Choroid plexus epithelial cell (primary cell): ENCODE measurements at regions not wholly inside any gene's neighbourhood (a gene's known extent, or its start where the extent isn't known, plus 50 kb on each side); places are given as distances from the start of the nearest gene placed in this dataset.
"Not testable (repeated sequence)": the region's sequence is repeated elsewhere in the genome, so short reads cannot be mapped to it uniquely, and the experiment has no call there.

Experiments
- DNase-seq: peaks from one replicate; pipeline ENCODE4 v3.0.0-alpha.2; 2010; ENCODE audit warnings: low read depth
- H3K4me3 ChIP-seq: 2 replicates; pipeline ENCODE4 v1.5.1; 2011; ENCODE audit warnings: low read depth, mild to moderate bottlenecking, control low read depth, low read length, moderate library complexity
- CTCF ChIP-seq: conservative IDR thresholded peaks from 2 replicates; pipeline ENCODE4 v1.5.1; 2011; ENCODE audit warnings: low read depth, mild to moderate bottlenecking, control low read depth, inconsistent platforms, low read length, moderate library complexity

DNA sequence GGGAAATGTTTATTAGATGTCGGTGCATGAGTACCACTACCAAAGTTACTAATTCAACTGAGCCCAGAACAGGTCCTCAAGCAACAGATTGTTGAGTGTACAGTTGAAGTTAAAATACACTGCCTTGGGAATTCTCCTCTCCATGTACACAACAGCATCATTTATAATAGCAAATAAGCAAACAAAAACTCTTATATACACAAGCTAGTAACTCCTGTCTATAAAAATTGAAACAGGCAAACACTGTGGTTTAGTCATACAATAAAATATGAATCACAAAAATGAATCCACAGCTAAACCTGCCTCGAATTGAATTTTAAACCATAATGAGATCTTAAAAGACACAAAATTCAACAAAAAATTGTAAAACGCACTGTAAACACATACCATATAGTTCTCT is 681.1 kb downstream of the C12orf50 start:
- DNase-seq, result no peak
- no peak overlapping the region for H3K4me3 ChIP-seq
- no peak for TF ChIP-seq CTCF

DNA sequence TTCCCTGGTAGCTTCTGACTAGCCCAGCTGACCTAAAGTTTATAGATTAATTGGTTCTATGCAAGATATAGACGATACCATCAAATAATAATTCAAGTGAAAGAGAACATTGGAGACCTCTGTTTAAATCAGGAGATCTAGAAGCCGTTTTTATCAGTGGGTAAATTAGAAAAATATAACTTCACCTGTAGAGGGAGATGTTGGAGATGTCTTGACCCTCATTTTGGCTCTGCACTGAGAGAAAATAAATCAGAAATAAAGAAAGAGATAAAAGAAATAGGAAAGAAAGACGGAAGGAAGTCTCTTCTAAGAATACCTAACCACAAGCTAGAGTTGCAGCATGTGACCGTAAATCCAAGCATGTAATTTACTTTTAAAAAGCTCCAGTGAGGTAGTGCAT is 684.5 kb downstream of the C12orf50 start:
- DNase-seq, result peak; percentile 42
- TF ChIP-seq CTCF, result peak; percentile 41
- H3K4me3 ChIP-seq, result no peak overlapping the region

GRCh38 chr12:87338681-87339080 is 690.5 kb downstream of the C12orf50 start:
- no peak for TF ChIP-seq CTCF
- no peak overlapping the region for H3K4me3 ChIP-seq
- DNase-seq, result no peak

GRCh38 chr12:87336814-87337336 is 692.3 kb downstream of the C12orf50 start:
- TF ChIP-seq CTCF, result no peak
- H3K4me3 ChIP-seq, result no peak overlapping the region
- DNase-seq, result peak; percentile 20

DNA sequence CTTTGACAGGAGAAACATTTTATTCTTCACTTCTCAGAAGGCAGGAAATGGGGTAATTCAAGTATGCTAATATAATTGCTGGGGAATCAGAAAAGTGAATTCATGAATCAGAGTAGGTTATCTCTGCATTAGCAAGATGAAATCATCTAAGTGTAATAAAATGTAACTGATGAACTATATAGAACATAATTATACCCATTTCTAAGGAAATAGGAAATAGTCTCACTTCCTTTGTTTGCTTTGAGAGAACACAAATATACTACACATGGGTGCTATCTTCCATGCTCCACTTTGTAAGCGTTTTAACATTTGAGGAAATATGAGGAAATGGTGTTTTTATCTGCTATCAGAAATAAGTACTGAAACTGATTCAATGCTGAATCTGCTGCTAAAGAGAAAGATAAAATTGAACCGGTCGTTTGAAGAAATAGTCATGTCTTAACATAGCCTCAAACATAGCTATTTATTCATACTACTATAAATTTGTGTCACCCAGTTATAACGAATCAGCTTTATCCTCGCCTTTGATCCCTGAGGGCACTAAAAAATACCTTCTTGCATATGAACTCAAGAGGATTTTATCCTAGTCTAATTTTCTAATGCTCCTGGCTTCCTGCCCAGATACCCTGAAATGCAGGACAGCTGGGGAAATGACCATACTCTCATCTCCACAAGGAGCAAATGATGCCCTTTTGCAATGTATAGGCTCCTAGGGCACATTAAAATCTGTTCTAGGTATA is 696.0 kb downstream of the C12orf50 start:
- no peak overlapping the region for H3K4me3 ChIP-seq
- no peak for TF ChIP-seq CTCF
- no peak for DNase-seq

DNA sequence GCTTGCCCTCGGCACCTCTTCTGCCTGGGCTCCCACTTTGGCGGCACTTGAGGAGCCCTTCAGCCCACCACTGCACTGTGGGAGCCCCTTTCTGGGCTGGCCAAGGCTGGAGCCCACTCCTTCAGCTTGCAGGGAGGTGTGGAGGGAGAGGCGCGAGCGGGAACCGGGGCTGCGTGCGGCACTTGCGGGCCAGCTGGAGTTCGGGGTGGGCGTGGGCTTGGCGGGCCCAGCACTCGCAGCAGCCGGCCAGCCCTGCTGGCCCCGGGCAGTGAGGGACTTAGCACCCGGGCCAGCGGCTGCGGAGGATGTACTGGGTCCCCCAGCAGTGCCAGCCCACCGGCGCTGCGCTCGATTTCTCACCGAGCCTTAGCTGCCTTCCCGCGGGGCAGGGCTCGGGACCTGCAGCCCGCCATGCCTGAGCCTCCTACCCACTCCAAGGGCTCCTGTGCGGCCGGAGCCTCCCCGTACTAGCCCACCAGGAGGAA is 699.1 kb downstream of the C12orf50 start:
- not testable (repeated sequence) for H3K4me3 ChIP-seq, DNase-seq

DNA sequence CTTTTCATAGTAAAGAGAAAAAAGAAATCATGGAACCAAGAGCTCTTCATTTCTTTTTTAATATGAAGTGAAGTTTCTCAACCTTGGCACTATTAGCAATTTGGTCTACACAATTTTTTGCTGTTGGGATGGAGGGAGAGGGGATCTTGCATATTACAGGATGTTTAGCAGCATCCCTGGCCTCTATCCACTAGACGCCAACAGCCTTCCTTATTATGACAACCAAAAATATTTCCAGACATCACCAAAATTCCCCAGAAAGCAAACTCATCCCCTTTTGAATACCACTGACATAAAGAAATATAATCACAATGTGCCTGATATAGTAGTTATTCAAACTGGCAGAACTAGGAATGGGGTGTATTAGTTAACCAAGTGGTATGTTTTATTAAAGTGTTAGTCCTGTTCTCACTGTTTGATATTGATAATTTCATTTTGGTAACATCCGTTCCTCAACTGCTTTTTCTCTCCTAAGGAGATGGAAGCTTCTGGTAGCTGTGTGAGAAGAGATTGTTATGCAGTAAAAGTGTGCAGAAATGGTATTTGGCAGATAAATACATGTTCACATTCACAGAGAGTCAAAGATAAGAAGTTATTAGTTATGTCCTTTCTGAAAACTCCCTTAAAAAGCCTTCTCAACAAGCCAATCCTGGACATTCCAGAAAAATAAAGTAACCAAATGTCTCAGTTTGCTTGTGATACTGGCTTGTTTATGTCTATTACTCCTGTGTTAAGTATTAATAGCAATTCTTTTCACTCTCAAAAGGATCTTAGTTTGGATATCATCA is 699.9 kb downstream of the C12orf50 start:
- no peak overlapping the region for H3K4me3 ChIP-seq
- DNase-seq, result no peak

More for the DNA sequence above, 699.9 kb downstream of the C12orf50 start:
- TF ChIP-seq CTCF, result no peak
